ENCODE measurements at regions not wholly inside any gene's neighbourhood (a gene's known extent, or its start where the extent isn't known, plus 50 kb on each side); places are given as distances from the start of the nearest gene placed in this dataset.

DNA sequence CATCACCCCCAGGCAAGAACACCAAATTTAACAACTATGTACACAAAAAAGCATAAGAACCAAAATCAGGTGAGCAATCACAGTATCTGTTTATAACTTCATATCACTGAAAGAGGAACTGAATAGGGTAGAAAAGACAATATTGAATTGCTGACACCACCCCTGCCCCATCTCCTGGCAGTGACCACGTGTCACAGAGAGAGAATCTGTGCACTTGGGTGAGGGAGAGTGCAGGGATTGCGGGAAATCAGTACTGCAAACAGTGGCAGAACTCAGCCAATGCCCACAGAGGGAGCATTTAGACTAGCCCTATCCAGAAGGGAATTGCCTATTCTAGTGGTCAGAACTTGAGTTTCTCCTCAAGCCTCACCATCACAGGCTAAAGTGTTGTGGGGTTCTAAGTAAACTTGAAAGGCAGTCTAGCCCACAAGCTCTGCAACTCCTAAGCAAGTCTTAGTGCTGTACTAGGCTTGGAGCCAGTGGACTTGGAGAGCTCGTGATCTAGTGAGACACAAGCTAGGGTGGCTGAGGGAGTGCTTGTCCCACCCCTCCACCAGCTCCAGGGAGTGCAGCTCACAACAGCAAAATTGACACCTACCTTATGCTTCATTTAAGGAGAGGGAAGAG, 82.8 kb upstream of the PTH start:
- Histone ChIP-seq H3K79me2 (ENCODE audit: control insufficient read depth in 1 of 2, insufficient read depth in 2 of 2, low read length in 2 of 2) (no peaks in the 10 kb centered on the region), H4K91ac (replicated peaks; ENCODE audit: insufficient read length, low read length) (no peak overlapping the region), H3K9me3 (ENCODE audit: insufficient read depth in 2 of 2, low read depth in 1 of 2, low read length in 1 of 2) (peaks cover 9 to 20% of the 10 kb centered on the region in 2 experiments), H4K20me1 (replicated peaks in 1 of 2; ENCODE audit: control insufficient read depth in 1 of 2, insufficient read depth in 2 of 2, low read length in 2 of 2) (no peaks in the 10 kb centered on the region), H3K14ac (ENCODE audit: insufficient read length) (no peak overlapping the region), H2AK5ac (ENCODE audit: low read depth, low read length) (no peak overlapping the region), H3K4ac (replicated peaks; ENCODE audit: insufficient read length, low read depth, low read length) (no peak overlapping the region), H4K5ac (ENCODE audit: insufficient read length, low read depth, low read length) (no peak overlapping the region), H3K18ac (ENCODE audit: extremely low read depth, low read length) (no peak overlapping the region), H2BK120ac (replicated peaks; ENCODE audit: low read depth, low read length) (no peak overlapping the region), H3K36me3 (ENCODE audit: control insufficient read depth in 2 of 4, insufficient read depth in 4 of 4, low read length in 3 of 4) (no peaks in the 10 kb centered on the region), H3K27ac (ENCODE audit: low read depth, low read length) (no peak overlapping the region), H3K4me1 (replicated peaks in 1 of 4; ENCODE audit: control insufficient read depth in 3 of 4, insufficient read depth in 4 of 4, low read length in 3 of 4) (no peaks in the 10 kb centered on the region), H2BK5ac (ENCODE audit: low read depth, low read length) (no peak overlapping the region), H2BK15ac (ENCODE audit: low read length) (no peak overlapping the region), H3K4me3 (ENCODE audit: extremely low read depth in 1 of 4, insufficient read depth in 2 of 4, low read depth in 3 of 4, low read length in 4 of 4) (no peak overlapping the region), H2BK12ac (ENCODE audit: low read depth, low read length) (no peak overlapping the region), H3K9ac (replicated peaks in 1 of 4; ENCODE audit: extremely low read depth in 1 of 4, low read depth in 3 of 4, low read length in 3 of 4) (no peak overlapping the region), H3K23me2 (ENCODE audit: low read depth, low read length) (peaks cover 2% of the 10 kb centered on the region; the same call in 1 of the 2 replicates), H4K8ac (ENCODE audit: extremely low read depth, insufficient read depth, low read length) (no peak overlapping the region), H3K27me3 (replicated peaks in 1 of 4; ENCODE audit: control insufficient read depth in 3 of 4, extremely low read depth in 1 of 4, insufficient read depth in 3 of 4, low read length in 3 of 4) (no peaks in the 10 kb centered on the region), H3K56ac (replicated peaks; ENCODE audit: insufficient read length, low read depth, low read length) (no peak overlapping the region), H3K4me2 (ENCODE audit: insufficient read depth in 1 of 2, low read depth in 2 of 2, low read length in 2 of 2) (no peak overlapping the region), H2BK20ac (ENCODE audit: low read length) (no peak overlapping the region), H2AFZ (ENCODE audit: low read length) (no peak overlapping the region), H3K23ac (ENCODE audit: insufficient read length) (no peak overlapping the region), H3K79me1 (ENCODE audit: low read depth, low read length) (no peaks in the 10 kb centered on the region)
- ChIA-PET POLR2A (ENCODE audit: partially characterized antibody) (no interaction called here), CTCF (ENCODE audit: partially characterized antibody) (no interaction called here)
- FAIRE-seq: no peak
- WGBS, 2 experiments (ENCODE audit: extremely low coverage in 1 of 2, insufficient coverage in 1 of 2, insufficient read length in 1 of 2, insufficient replicate concordance in 2 of 2, low coverage in 1 of 2, low lambda C conversion rate in 2 of 2, missing lambda C conversion rate in 1 of 2): 94% methylated on average over 2 of the region's 3 CpGs; no CpG with 5 or more reads in 1 of the 2 experiments
- no peak for DNase-seq (ENCODE audit: low read depth in 1 of 2, low spot score in 2 of 2)
- no peak for TF ChIP-seq SIRT6 (IDR thresholded peaks at IDR 0.05; ENCODE audit: low read length)
- TF ChIP-seq, protein P1, sequence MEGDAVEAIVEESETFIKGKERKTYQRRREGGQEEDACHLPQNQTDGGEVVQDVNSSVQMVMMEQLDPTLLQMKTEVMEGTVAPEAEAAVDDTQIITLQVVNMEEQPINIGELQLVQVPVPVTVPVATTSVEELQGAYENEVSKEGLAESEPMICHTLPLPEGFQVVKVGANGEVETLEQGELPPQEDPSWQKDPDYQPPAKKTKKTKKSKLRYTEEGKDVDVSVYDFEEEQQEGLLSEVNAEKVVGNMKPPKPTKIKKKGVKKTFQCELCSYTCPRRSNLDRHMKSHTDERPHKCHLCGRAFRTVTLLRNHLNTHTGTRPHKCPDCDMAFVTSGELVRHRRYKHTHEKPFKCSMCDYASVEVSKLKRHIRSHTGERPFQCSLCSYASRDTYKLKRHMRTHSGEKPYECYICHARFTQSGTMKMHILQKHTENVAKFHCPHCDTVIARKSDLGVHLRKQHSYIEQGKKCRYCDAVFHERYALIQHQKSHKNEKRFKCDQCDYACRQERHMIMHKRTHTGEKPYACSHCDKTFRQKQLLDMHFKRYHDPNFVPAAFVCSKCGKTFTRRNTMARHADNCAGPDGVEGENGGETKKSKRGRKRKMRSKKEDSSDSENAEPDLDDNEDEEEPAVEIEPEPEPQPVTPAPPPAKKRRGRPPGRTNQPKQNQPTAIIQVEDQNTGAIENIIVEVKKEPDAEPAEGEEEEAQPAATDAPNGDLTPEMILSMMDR (IDR thresholded peaks at IDR 0.05; ENCODE audit: control extremely low read depth in 1 of 3, insufficient read depth in 1 of 3, low read depth in 1 of 3, low read length in 3 of 3): no peak
- TF ChIP-seq SIN3A (conservative IDR thresholded peaks at IDR 0.05 in 1 of 2, IDR thresholded peaks at IDR 0.05 in 1 of 2; ENCODE audit: low read depth in 1 of 2, low read length in 2 of 2): no peak
- no peak for TF ChIP-seq CBX8 (IDR thresholded peaks at IDR 0.05; ENCODE audit: borderline replicate concordance, low read depth, low read length)
- no peak for TF ChIP-seq SUZ12 (IDR thresholded peaks at IDR 0.05; ENCODE audit: low read length)
- no peak for TF ChIP-seq ASH2L (IDR thresholded peaks at IDR 0.05; ENCODE audit: low read length)
- no peak for TF ChIP-seq KDM4A (IDR thresholded peaks at IDR 0.05; ENCODE audit: low read depth, low read length, severe bottlenecking)
- TF ChIP-seq HDAC6 (IDR thresholded peaks at IDR 0.05; ENCODE audit: low read depth, low read length): no peak
- TF ChIP-seq BCL11A (IDR thresholded peaks at IDR 0.05; ENCODE audit: low read depth in 2 of 2, low read length in 2 of 2): no peak
- TF ChIP-seq, protein P2, sequence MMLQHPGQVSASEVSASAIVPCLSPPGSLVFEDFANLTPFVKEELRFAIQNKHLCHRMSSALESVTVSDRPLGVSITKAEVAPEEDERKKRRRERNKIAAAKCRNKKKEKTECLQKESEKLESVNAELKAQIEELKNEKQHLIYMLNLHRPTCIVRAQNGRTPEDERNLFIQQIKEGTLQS (IDR thresholded peaks at IDR 0.05; ENCODE audit: insufficient read depth, low read depth, low read length): no peak

All from H1 (cell line).